ENCODE measurements at regions not wholly inside any gene's neighbourhood (a gene's known extent, or its start where the extent isn't known, plus 50 kb on each side); places are given as distances from the start of the nearest gene placed in this dataset.

GRCh38 chr13:67964091-67964490, 734.0 kb upstream of the PCDH9 start:
- ATAC-seq (ENCODE audit: low FRiP score in 2 of 2) (no peak), DNase-seq (no peak)
- WGBS, 2 donors = 58 to 60% methylated on average over 2 of the region's 2 CpGs
- no peaks in the 10 kb centered on the region for H3K4me1 ChIP-seq
- H3K9me3 ChIP-seq = no peaks in the 10 kb centered on the region
- no peak overlapping the region for H3K27ac ChIP-seq
- TF ChIP-seq EP300 (IDR thresholded peaks at IDR 0.05) = no peak
- no peak for TF ChIP-seq POLR2AphosphoS5 (IDR thresholded peaks at IDR 0.05)
- TF ChIP-seq POLR2A (IDR thresholded peaks at IDR 0.05) = no peak
- no peak for TF ChIP-seq CTCF (IDR thresholded peaks at IDR 0.05)
- no peak overlapping the region for H3K4me3 ChIP-seq
- no peaks in the 10 kb centered on the region for H3K27me3 ChIP-seq
- no peaks in the 10 kb centered on the region for H3K36me3 ChIP-seq

DNA sequence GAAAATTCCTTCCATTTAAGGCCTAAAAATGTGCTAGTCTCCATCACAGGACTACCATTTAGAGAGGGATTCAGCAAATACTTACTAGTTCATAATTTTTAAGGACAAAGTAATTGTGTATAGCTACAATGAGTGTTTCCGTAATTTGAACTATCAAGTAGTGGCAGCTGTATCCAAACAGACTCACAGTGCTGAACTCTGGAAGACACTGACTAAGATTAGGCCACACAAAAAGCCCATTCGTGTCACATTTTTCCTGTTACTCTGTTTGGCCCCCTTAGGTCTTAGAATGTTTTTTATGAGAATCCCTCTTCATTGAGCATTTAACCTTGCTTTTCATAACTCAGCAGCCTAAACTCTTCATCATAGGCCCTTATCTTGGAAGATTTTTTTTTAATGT, 731.2 kb upstream of the PCDH9 start:
- ATAC-seq (ENCODE audit: low FRiP score in 2 of 2) = no peak
- no peaks in the 10 kb centered on the region for H3K4me1 ChIP-seq
- 63 to 70% methylated on average over 2 of the region's 2 CpGs for WGBS, 2 donors
- H3K36me3 ChIP-seq = no peaks in the 10 kb centered on the region
- H3K27me3 ChIP-seq = no peaks in the 10 kb centered on the region
- no peak overlapping the region for H3K27ac ChIP-seq
- no peak for TF ChIP-seq CTCF (IDR thresholded peaks at IDR 0.05)
- no peak for TF ChIP-seq POLR2AphosphoS5 (IDR thresholded peaks at IDR 0.05)
- TF ChIP-seq EP300 (IDR thresholded peaks at IDR 0.05) = no peak
- no peak for TF ChIP-seq POLR2A (IDR thresholded peaks at IDR 0.05)
- no peak overlapping the region for H3K4me3 ChIP-seq
- no peaks in the 10 kb centered on the region for H3K9me3 ChIP-seq
- no peak for DNase-seq

DNA sequence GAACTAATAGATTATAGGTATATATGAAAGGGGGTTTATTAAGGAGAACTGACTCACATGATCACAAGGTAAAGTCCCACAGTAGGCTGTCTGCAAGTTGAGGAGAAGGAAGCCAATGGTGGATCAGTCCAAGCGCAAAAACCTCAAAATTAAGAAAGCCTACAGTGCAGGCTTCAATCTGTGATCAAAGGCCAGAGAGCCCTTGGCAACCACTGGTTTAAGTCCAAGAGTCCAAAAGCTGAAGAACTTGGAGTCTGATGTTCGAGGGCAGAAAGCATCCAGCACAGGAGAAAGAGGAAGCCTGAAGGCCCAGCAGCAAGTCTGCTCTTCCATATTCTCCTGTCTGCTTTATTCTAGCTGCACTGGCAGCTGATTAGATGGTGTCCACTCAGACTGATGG, 721.3 kb upstream of the PCDH9 start:
- H3K27ac ChIP-seq = no peak overlapping the region
- DNase-seq (no peak), ATAC-seq (ENCODE audit: low FRiP score in 2 of 2) (no peak)
- H3K36me3 ChIP-seq = no peaks in the 10 kb centered on the region
- TF ChIP-seq CTCF (IDR thresholded peaks at IDR 0.05) = no peak
- TF ChIP-seq POLR2AphosphoS5 (IDR thresholded peaks at IDR 0.05) = no peak
- TF ChIP-seq POLR2A (IDR thresholded peaks at IDR 0.05) = no peak
- TF ChIP-seq EP300 (IDR thresholded peaks at IDR 0.05) = no peak
- H3K9me3 ChIP-seq = no peaks in the 10 kb centered on the region
- H3K4me3 ChIP-seq = no peak overlapping the region
- H3K4me1 ChIP-seq = no peaks in the 10 kb centered on the region
- no peaks in the 10 kb centered on the region for H3K27me3 ChIP-seq
- 85 to 89% methylated on average over 2 of the region's 2 CpGs for WGBS, 2 donors

DNA sequence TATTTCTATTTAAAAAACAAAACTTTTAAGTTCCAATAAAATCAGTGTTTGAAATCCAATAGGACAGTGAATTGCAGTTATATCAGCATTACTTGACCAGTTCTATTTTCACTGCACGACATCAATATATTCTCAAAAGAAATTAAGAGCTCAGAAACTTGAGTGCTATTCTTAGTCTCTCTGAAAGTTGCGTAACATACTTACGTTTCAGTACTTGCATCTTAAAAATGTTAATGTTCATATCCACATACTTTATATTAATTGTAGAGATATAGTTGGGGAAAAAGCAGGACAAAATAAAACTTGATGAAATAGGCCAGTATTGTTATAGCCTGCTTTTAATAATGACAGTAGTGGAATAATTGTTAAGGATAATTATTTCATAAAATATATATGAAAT, 720.5 kb upstream of the PCDH9 start:
- Histone ChIP-seq H3K4me3 (no peak overlapping the region), H3K36me3 (no peaks in the 10 kb centered on the region), H3K27me3 (no peaks in the 10 kb centered on the region), H3K9me3 (no peaks in the 10 kb centered on the region), H3K4me1 (no peaks in the 10 kb centered on the region), H3K27ac (no peak overlapping the region)
- TF ChIP-seq POLR2AphosphoS5 (IDR thresholded peaks at IDR 0.05) (no peak), CTCF (IDR thresholded peaks at IDR 0.05) (no peak), POLR2A (IDR thresholded peaks at IDR 0.05) (no peak), EP300 (IDR thresholded peaks at IDR 0.05) (no peak)
- ATAC-seq (ENCODE audit: low FRiP score in 2 of 2) = no peak
- no peak for DNase-seq
- 56 to 67% methylated on average over 3 of the region's 3 CpGs for WGBS, 2 donors

DNA sequence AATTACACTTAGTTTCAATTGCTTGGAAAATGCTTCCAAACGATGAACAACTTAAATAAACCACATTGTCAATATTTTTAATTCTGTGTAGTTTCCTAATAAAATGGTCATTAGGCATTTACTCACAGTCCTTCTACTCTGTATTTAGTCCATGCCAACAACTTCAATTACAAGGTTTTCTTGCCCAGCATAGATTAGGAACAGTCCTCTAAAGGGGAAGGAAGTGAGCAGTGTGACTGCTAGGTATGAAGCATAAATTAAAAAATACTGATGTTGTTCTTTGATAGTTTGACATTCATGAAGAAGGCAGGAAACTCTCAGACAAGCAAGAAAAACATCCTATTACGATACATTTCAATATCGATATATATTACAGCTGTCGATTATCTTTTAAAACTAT, 716.0 kb upstream of the PCDH9 start:
- 52 to 68% methylated on average over 4 of the region's 4 CpGs for WGBS, 2 donors

More for the DNA sequence above, 716.0 kb upstream of the PCDH9 start:
- no peaks in the 10 kb centered on the region for H3K4me1 ChIP-seq
- H3K4me3 ChIP-seq = no peak overlapping the region
- no peak for TF ChIP-seq POLR2A (IDR thresholded peaks at IDR 0.05)
- TF ChIP-seq CTCF (IDR thresholded peaks at IDR 0.05) = no peak
- no peak for TF ChIP-seq POLR2AphosphoS5 (IDR thresholded peaks at IDR 0.05)
- no peak for TF ChIP-seq EP300 (IDR thresholded peaks at IDR 0.05)
- no peaks in the 10 kb centered on the region for H3K36me3 ChIP-seq
- H3K27me3 ChIP-seq = no peaks in the 10 kb centered on the region
- ATAC-seq (ENCODE audit: low FRiP score in 2 of 2) (no peak), DNase-seq (no peak)
- H3K27ac ChIP-seq = no peak overlapping the region
- no peaks in the 10 kb centered on the region for H3K9me3 ChIP-seq

Data from upper lobe of left lung (tissue), 6 donors.